Stomach (tissue), 8 donors: ENCODE measurements at regions not wholly inside any gene's neighbourhood (a gene's known extent, or its start where the extent isn't known, plus 50 kb on each side); places are given as distances from the start of the nearest gene placed in this dataset.
"Not testable (repeated sequence)": the region's sequence is repeated elsewhere in the genome, so short reads cannot be mapped to it uniquely, and the experiment has no call there.

Experiments
- DNase-seq, 2 donors: peaks; one replicate each; pipeline versions ENCODE4 v3.0.0 to v3.0.0-alpha.2; 2013 to 2019
- H3K27ac ChIP-seq, 5 donors: fragments of 200-600 bp in 4 of 5; sonication (generic) in 4 of 5; one replicate each; pipeline ENCODE4 v1.5.1; 2013 to 2019; ENCODE audit warnings: mild to moderate bottlenecking in 1 of 5, moderate library complexity in 1 of 5
- H3K27me3 ChIP-seq, 3 donors: fragments of 200-600 bp; sonication (generic); one replicate each; pipeline ENCODE4 v1.5.1; 2017 to 2019; ENCODE audit warnings: mixed run types in 1 of 3
- H3K36me3 ChIP-seq, 4 donors: fragments of 200-600 bp; sonication (generic); 1 replicate in 3 of 4; 2 replicates in 1 of 4; pipeline ENCODE4 v1.5.1; 2016 to 2019
- H3K4me1 ChIP-seq, 4 donors: fragments of 200-600 bp; sonication (generic); one replicate each; pipeline ENCODE4 v1.5.1; 2016 to 2019
- H3K4me3 ChIP-seq, 4 donors: fragments of 200-600 bp; sonication (generic) in 3 of 4; one replicate each; pipeline ENCODE4 v1.5.1; 2016 to 2019; ENCODE audit warnings: mild to moderate bottlenecking in 1 of 4
- H3K9me3 ChIP-seq, 4 donors: fragments of 200-600 bp; sonication (generic); one replicate each; pipeline ENCODE4 v1.5.1; 2016 to 2019
- EP300 ChIP-seq: sonication (generic); formaldehyde crosslinking; IDR thresholded peaks from one replicate; pipeline ENCODE4 v1.6.1; 2017; ENCODE audit warnings: antibody characterized with exemption
- POLR2A ChIP-seq, 4 donors: fragments of 450-650 bp; IDR thresholded peaks; one replicate each; pipeline ENCODE4 v1.6.1; 2016; ENCODE audit warnings: antibody characterized with exemption in 4 of 4, control low read depth in 2 of 4, mild to moderate bottlenecking in 1 of 4, moderate library complexity in 1 of 4
- POLR2AphosphoS5 ChIP-seq, 3 donors: sonication (generic); formaldehyde crosslinking; IDR thresholded peaks; one replicate each; pipeline ENCODE4 v1.6.1; 2016; ENCODE audit warnings: antibody characterized with exemption in 3 of 3
- WGBS, 5 donors: extraction: QIAGEN DNeasy Blood & Tissue Kit in 3 of 5; methylation state at CpG; one replicate each; pipeline versions ENCODE4 v1.1.5 to v1.1.7; 2013 to 2018; 5-methylcytosine and 5-hydroxymethylcytosine counted together
- intact Hi-C: fragments of 100-400 bp; cut with DNase I; formaldehyde crosslinking; loops from one replicate; pipeline ENCODE4 v1.15.1; 2023; ENCODE audit warnings: low total_unique reads
- TF ChIP-seq, protein P1 (sequence below), 7 experiments: fragments of 450-650 bp in 4 of 7; fragments of 200-600 bp in 3 of 7; sonication (generic) in 3 of 7; IDR thresholded peaks; one replicate each; pipeline ENCODE4 v1.5.1; 2016 to 2019; ENCODE audit warnings: antibody characterized with exemption in 7 of 7, control low read depth in 2 of 7, mild to moderate bottlenecking in 1 of 7
- donor health status: healthy with polysubstance abuse.
- donor health status: Bipolar disorder and iron deficiency.
- donor health status: healthy.

- intact Hi-C loops, H3K4me3 ChIP-seq, H3K36me3 ChIP-seq, H3K4me1 ChIP-seq, H3K27me3 ChIP-seq, H3K9me3 ChIP-seq, H3K27ac ChIP-seq: not testable (repeated sequence)
- DNase-seq: peak in 1 of 2 donors; percentile 34
- WGBS, 5 donors: 74 to 94% (median 78%) methylated on average over 23 to 39 of the region's 39 CpGs
Measured at GRCh38 chr7:159335181-159335926, 190.7 kb upstream of the VIPR2 start.

DNA sequence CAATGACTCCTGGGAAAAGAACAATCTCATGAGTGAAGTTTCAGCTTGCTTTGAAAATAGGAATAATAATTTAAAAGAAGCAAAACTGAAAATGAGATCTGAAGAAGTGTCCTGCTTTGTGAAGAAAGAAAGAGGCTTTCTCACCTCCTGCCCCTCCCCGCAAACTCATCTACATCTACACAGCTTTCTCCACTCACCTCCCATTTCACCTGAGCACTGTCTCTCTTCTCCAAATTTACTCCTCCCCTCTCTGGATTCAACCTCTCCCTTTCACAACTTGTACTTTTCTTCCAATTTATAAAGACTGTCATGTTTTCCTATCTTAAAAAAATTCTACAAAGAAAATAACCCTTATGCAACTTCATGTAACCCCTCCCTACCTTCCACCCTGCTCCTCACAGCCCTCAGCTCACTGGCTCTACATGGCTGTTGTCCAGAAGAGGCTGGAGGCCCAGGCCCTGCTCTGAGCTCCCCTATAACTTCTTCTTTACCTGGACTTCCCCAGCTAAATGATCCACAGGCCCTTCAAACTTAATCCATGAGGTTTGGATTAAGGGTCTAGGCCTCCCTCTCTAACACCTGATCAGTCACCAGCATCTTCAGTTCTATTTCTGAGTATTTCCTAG is 188.3 kb upstream of the VIPR2 start:
- H3K4me3 ChIP-seq, H3K36me3 ChIP-seq, H3K27ac ChIP-seq, H3K4me1 ChIP-seq, intact Hi-C loops, DNase-seq, H3K27me3 ChIP-seq: not testable (repeated sequence)
- 85 to 100% (median 96%) methylated on average over 1 of the region's 1 CpG for WGBS, 5 donors
- H3K9me3 ChIP-seq: peaks cover 0 to 15% (median 8%) of the 10 kb centered on the region in 4 donors

DNA sequence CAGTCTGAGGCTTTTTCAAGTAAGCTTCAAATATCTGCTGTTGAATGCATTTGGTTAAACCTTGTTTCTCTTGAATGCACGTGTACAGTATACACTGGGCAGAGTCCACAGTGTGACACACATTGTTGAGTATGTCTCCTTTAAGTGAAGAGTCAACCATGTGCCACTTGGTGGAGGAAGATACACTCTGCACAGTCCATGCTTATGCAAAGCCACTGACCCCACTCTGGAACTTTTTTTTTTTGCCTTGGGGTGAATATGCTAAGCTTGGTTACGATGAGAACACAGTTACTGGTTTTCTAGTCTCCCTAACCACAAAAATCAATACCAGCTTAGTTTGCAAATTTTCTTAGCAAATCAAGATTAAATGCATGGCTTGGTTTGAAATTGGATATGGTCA is 186.8 kb upstream of the VIPR2 start:
- Histone ChIP-seq H3K36me3 (no peaks in the 10 kb centered on the region), H3K4me1 (no peaks in the 10 kb centered on the region), H3K9me3 (peaks cover 0 to 30% (median 17%) of the 10 kb centered on the region in 4 donors), H3K27me3 (no peaks in the 10 kb centered on the region), H3K4me3 (no peak overlapping the region), H3K27ac (no peak overlapping the region)
- 39 to 55% (median 53%) methylated on average over 2 of the region's 2 CpGs for WGBS, 5 donors
- intact Hi-C loops: no loop called here
- no peak for DNase-seq
- TF ChIP-seq POLR2A (IDR thresholded peaks at IDR 0.05): no peak
- TF ChIP-seq POLR2AphosphoS5 (IDR thresholded peaks at IDR 0.05): no peak
- TF ChIP-seq EP300: no peak
- TF ChIP-seq, protein P1, sequence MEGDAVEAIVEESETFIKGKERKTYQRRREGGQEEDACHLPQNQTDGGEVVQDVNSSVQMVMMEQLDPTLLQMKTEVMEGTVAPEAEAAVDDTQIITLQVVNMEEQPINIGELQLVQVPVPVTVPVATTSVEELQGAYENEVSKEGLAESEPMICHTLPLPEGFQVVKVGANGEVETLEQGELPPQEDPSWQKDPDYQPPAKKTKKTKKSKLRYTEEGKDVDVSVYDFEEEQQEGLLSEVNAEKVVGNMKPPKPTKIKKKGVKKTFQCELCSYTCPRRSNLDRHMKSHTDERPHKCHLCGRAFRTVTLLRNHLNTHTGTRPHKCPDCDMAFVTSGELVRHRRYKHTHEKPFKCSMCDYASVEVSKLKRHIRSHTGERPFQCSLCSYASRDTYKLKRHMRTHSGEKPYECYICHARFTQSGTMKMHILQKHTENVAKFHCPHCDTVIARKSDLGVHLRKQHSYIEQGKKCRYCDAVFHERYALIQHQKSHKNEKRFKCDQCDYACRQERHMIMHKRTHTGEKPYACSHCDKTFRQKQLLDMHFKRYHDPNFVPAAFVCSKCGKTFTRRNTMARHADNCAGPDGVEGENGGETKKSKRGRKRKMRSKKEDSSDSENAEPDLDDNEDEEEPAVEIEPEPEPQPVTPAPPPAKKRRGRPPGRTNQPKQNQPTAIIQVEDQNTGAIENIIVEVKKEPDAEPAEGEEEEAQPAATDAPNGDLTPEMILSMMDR (IDR thresholded peaks at IDR 0.05): no peak

GRCh38 chr7:159329818-159330378 is 185.2 kb upstream of the VIPR2 start:
- intact Hi-C loops: no loop called here
- peaks cover 0 to 34% (median 20%) of the 10 kb centered on the region in 4 donors for H3K9me3 ChIP-seq
- DNase-seq: no peak
- H3K27ac ChIP-seq: no peak overlapping the region
- no peaks in the 10 kb centered on the region for H3K27me3 ChIP-seq
- H3K4me3 ChIP-seq: no peak overlapping the region
- no peaks in the 10 kb centered on the region for H3K4me1 ChIP-seq
- TF ChIP-seq EP300 (no peak), POLR2A (IDR thresholded peaks at IDR 0.05) (no peak)
- TF ChIP-seq, protein P1 (IDR thresholded peaks at IDR 0.05): no peak
- H3K36me3 ChIP-seq: no peaks in the 10 kb centered on the region

- intact Hi-C loops: no loop called here
- H3K9me3 ChIP-seq: peaks cover 0 to 34% (median 20%) of the 10 kb centered on the region in 4 donors
- H3K27ac ChIP-seq: no peak overlapping the region
- no peak overlapping the region for H3K4me3 ChIP-seq
- H3K27me3 ChIP-seq: no peaks in the 10 kb centered on the region
- no peak for TF ChIP-seq POLR2AphosphoS5 (IDR thresholded peaks at IDR 0.05)
- no peak for DNase-seq
- H3K36me3 ChIP-seq: no peaks in the 10 kb centered on the region
- H3K4me1 ChIP-seq: no peaks in the 10 kb centered on the region
Measured at GRCh38 chr7:159328096-159328495, 183.4 kb upstream of the VIPR2 start.

DNA sequence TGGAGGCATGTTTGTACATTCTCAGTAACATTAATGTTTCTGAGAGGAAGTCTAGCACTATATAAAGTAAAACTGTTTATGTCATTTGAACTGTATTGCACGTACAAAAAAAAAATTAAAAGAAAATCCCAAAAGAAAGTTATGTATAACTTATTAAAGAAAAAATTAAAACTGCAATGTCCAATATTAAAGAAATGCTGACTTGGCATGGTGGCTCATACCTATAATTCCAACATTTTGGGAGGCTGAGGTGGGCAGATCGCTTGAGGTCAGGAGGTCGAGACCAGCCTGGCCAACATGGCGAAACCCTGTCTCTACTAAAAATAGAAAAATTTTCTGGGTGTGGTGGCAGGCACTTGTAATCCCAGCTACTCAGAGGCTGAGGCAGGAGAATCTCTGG is 178.7 kb upstream of the VIPR2 start:
- H3K27me3 ChIP-seq: no peaks in the 10 kb centered on the region
- intact Hi-C loops: no loop called here
- no peak for TF ChIP-seq POLR2A (IDR thresholded peaks at IDR 0.05)
- TF ChIP-seq, protein P1 (IDR thresholded peaks at IDR 0.05): no peak
- TF ChIP-seq EP300: no peak
- TF ChIP-seq POLR2AphosphoS5 (IDR thresholded peaks at IDR 0.05): no peak
- peaks cover 0 to 24% (median 14%) of the 10 kb centered on the region in 4 donors for H3K9me3 ChIP-seq
- H3K36me3 ChIP-seq: no peaks in the 10 kb centered on the region
- WGBS, 5 donors: 77 to 89% (median 86%) methylated on average over 4 of the region's 4 CpGs
- H3K4me3 ChIP-seq: no peak overlapping the region
- no peak for DNase-seq
- no peak overlapping the region for H3K27ac ChIP-seq
- H3K4me1 ChIP-seq: peaks cover 0 to 14% (median 6%) of the 10 kb centered on the region in 4 donors
